GM23338 (cell line): ENCODE measurements at regions not wholly inside any gene's neighbourhood (a gene's known extent, or its start where the extent isn't known, plus 50 kb on each side); places are given as distances from the start of the nearest gene placed in this dataset.

ENCODE experiments used
- EZH2 ChIP-seq: fragments of 200-600 bp; sonication (generic); IDR thresholded peaks from one replicate; pipeline ENCODE4 v1.8.0; 2017; ENCODE audit warnings: antibody characterized with exemption, mild to moderate bottlenecking, low read depth; ENCODE audit not compliant: unreplicated experiment
- REST ChIP-seq: IDR thresholded peaks from one replicate; pipeline ENCODE4 v1.6.1; 2018; ENCODE audit warnings: antibody characterized with exemption; ENCODE audit not compliant: unreplicated experiment
- TF ChIP-seq, protein P1 (sequence below), 2 experiments: fragments of 200-600 bp in 1 of 2; sonication (generic) in 1 of 2; conservative IDR thresholded peaks; 2 replicates each; pipeline versions ENCODE4 v1.5.1 to v1.6.1; 2016 to 2017; ENCODE audit warnings: antibody characterized with exemption in 2 of 2, low read depth in 2 of 2, mild to moderate bottlenecking in 2 of 2, moderate library complexity in 1 of 2

GRCh38 chr6:41442800-41443501 lies 103.2 kb upstream of the FOXP4 start:
- TF ChIP-seq EZH2 (no peak), REST (no peak)
- TF ChIP-seq, protein P1, sequence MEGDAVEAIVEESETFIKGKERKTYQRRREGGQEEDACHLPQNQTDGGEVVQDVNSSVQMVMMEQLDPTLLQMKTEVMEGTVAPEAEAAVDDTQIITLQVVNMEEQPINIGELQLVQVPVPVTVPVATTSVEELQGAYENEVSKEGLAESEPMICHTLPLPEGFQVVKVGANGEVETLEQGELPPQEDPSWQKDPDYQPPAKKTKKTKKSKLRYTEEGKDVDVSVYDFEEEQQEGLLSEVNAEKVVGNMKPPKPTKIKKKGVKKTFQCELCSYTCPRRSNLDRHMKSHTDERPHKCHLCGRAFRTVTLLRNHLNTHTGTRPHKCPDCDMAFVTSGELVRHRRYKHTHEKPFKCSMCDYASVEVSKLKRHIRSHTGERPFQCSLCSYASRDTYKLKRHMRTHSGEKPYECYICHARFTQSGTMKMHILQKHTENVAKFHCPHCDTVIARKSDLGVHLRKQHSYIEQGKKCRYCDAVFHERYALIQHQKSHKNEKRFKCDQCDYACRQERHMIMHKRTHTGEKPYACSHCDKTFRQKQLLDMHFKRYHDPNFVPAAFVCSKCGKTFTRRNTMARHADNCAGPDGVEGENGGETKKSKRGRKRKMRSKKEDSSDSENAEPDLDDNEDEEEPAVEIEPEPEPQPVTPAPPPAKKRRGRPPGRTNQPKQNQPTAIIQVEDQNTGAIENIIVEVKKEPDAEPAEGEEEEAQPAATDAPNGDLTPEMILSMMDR (conservative IDR thresholded peaks at IDR 0.05; ENCODE audit: low read depth in 2 of 2), result peak; percentile 81 to 85
